DND-41 (cell line): ENCODE measurements at regions not wholly inside any gene's neighbourhood (a gene's known extent, or its start where the extent isn't known, plus 50 kb on each side); places are given as distances from the start of the nearest gene placed in this dataset.

ENCODE experiments used
- ATAC-seq: fragments of 200-7000 bp; cut with Tn5 transposase; 3 replicates; pipeline ENCODE4 v1.9.1; 2021; ENCODE audit warnings: low read depth; ENCODE audit not compliant: insufficient read depth
- DNase-seq: peaks from one replicate; pipeline ENCODE4 v3.0.0-alpha.2; 2020
- H2AFZ ChIP-seq: 2 replicates; pipeline ENCODE4 v1.6.0; 2012; ENCODE audit warnings: low read depth, low read length
- H3K27ac ChIP-seq: 2 replicates; pipeline ENCODE4 v1.5.1; 2012; ENCODE audit warnings: low read length, inconsistent platforms
- H3K27me3 ChIP-seq: fragments of 200-600 bp; sonication (generic); 2 replicates; pipeline ENCODE4 v1.6.0; 2012; ENCODE audit warnings: low read length, mild to moderate bottlenecking, inconsistent platforms; ENCODE audit not compliant: insufficient read depth, poor library complexity
- H3K36me3 ChIP-seq: 2 replicates; pipeline ENCODE4 v1.5.1; 2012; ENCODE audit warnings: low read length, inconsistent platforms; ENCODE audit not compliant: insufficient read depth
- H3K4me1 ChIP-seq: 2 replicates; pipeline ENCODE4 v1.5.1; 2012; ENCODE audit warnings: mild to moderate bottlenecking, low read length; ENCODE audit not compliant: insufficient read depth
- H3K4me2 ChIP-seq: 2 replicates; pipeline ENCODE4 v1.6.0; 2012; ENCODE audit warnings: mild to moderate bottlenecking, moderate library complexity, low read length, inconsistent platforms; ENCODE audit not compliant: insufficient read depth
- H3K4me3 ChIP-seq, 2 experiments: fragments of 200-600 bp in 1 of 2; shearing (Covaris generic) in 1 of 2; 2 replicates each; pipeline ENCODE4 v1.5.1; 2012 to 2016; ENCODE audit warnings: inconsistent platforms in 2 of 2, low read length in 2 of 2, mild to moderate bottlenecking in 2 of 2, low read depth in 1 of 2, moderate library complexity in 1 of 2
- H3K79me2 ChIP-seq: 2 replicates; pipeline ENCODE4 v1.6.0; 2012; ENCODE audit warnings: low read length, inconsistent platforms; ENCODE audit not compliant: insufficient read depth
- H3K9ac ChIP-seq: 2 replicates; pipeline ENCODE4 v1.6.0; 2012; ENCODE audit warnings: low read depth, mild to moderate bottlenecking, inconsistent platforms, low read length, moderate library complexity
- H3K9me3 ChIP-seq: 2 replicates; pipeline ENCODE4 v1.5.1; 2012; ENCODE audit warnings: low read length, moderate library complexity, mild to moderate bottlenecking, inconsistent platforms; ENCODE audit not compliant: insufficient read depth, severe bottlenecking
- H4K20me1 ChIP-seq: 2 replicates; pipeline ENCODE4 v1.6.0; 2012; ENCODE audit warnings: low read length; ENCODE audit not compliant: insufficient read depth
- CTCF ChIP-seq: IDR thresholded peaks from 2 replicates; pipeline ENCODE4 v1.5.1; 2012; ENCODE audit warnings: borderline replicate concordance, low read length, moderate library complexity, mild to moderate bottlenecking; ENCODE audit not compliant: poor library complexity, severe bottlenecking; ENCODE audit errors: extremely low read depth
- EZH2 ChIP-seq: IDR thresholded peaks from 3 replicates; pipeline ENCODE4 v1.6.1; 2012; ENCODE audit warnings: borderline replicate concordance, low read depth, mild to moderate bottlenecking, moderate library complexity, low read length, inconsistent platforms; ENCODE audit not compliant: severe bottlenecking

- peaks cover 10% of the 10 kb centered on the region for H3K4me1 ChIP-seq
Measured at GRCh38 chr12:45634273-45634917, 95.1 kb upstream of the ARID2 start.

GRCh38 chr12:45637242-45637641 is 92.3 kb upstream of the ARID2 start:
- no peak for TF ChIP-seq EZH2
- TF ChIP-seq CTCF: no peak
- Histone ChIP-seq H3K79me2 (no peaks in the 10 kb centered on the region), H3K4me2 (no peak overlapping the region), H4K20me1 (no peaks in the 10 kb centered on the region), H3K27ac (no peak overlapping the region), H3K4me1 (peaks cover 10% of the 10 kb centered on the region), H2AFZ (no peak overlapping the region), H3K27me3 (no peaks in the 10 kb centered on the region), H3K9ac (no peak overlapping the region), H3K4me3 (no peak overlapping the region), H3K9me3 (no peaks in the 10 kb centered on the region), H3K36me3 (no peaks in the 10 kb centered on the region)
- ATAC-seq (no peak), DNase-seq (no peak)

More at GRCh38 chr12:45634273-45634917, 95.1 kb upstream of the ARID2 start:
- Histone ChIP-seq H4K20me1 (no peaks in the 10 kb centered on the region), H2AFZ (no peak overlapping the region), H3K4me2 (no peak overlapping the region), H3K27me3 (no peaks in the 10 kb centered on the region), H3K4me3 (no peak overlapping the region), H3K36me3 (no peaks in the 10 kb centered on the region), H3K79me2 (no peaks in the 10 kb centered on the region), H3K9ac (no peak overlapping the region), H3K9me3 (no peaks in the 10 kb centered on the region), H3K27ac (no peak overlapping the region)
- DNase-seq: no peak
- no peak for ATAC-seq
- TF ChIP-seq EZH2 (no peak), CTCF (no peak)

- no peak overlapping the region for H3K27ac ChIP-seq
- H3K36me3 ChIP-seq: no peaks in the 10 kb centered on the region
- ATAC-seq (no peak), DNase-seq (no peak)
- no peaks in the 10 kb centered on the region for H3K79me2 ChIP-seq
- H2AFZ ChIP-seq: no peak overlapping the region
- no peaks in the 10 kb centered on the region for H4K20me1 ChIP-seq
- H3K4me2 ChIP-seq: no peak overlapping the region
- TF ChIP-seq CTCF (no peak), EZH2 (no peak)
- H3K27me3 ChIP-seq: no peaks in the 10 kb centered on the region
- H3K4me1 ChIP-seq: peaks cover 10% of the 10 kb centered on the region
- no peak overlapping the region for H3K9ac ChIP-seq
- H3K9me3 ChIP-seq: no peaks in the 10 kb centered on the region
- H3K4me3 ChIP-seq: no peak overlapping the region
Measured at GRCh38 chr12:45637706-45638105, 91.8 kb upstream of the ARID2 start.
